H1 (cell line): ENCODE measurements at regions not wholly inside any gene's neighbourhood (a gene's known extent, or its start where the extent isn't known, plus 50 kb on each side); places are given as distances from the start of the nearest gene placed in this dataset.

Experiments
- CTCF ChIA-PET: fragments of 300-600 bp; sonication (Branson Sonifier 250); formaldehyde crosslinking; loops from one replicate; lab custom pipeline; 2021; ENCODE audit not compliant: partially characterized antibody; lab: Charles Lee
- POLR2A ChIA-PET: fragments of 300-600 bp; sonication (Branson Sonifier 250); formaldehyde crosslinking; loops from one replicate; lab custom pipeline; 2021; ENCODE audit warnings: inconsistent platforms; ENCODE audit not compliant: partially characterized antibody; lab: Charles Lee
- DNase-seq, 2 experiments: peaks; one replicate each; pipeline versions ENCODE4 v3.0.0 to v3.0.0-alpha.2; 2010 to 2022; ENCODE audit warnings: low spot score in 2 of 2, low read depth in 1 of 2, mixed read lengths in 1 of 2
- FAIRE-seq: peaks from 2 replicates; lab custom pipeline; 2011; peaks lifted over from hg19 to GRCh38; lab: Jason Lieb, UNC
- H2AFZ ChIP-seq: 2 replicates; pipeline ENCODE4 v1.8.1; 2012; ENCODE audit warnings: low read length, inconsistent platforms
- H2AK5ac ChIP-seq: 2 replicates; pipeline ENCODE4 v1.6.1; 2013; ENCODE audit warnings: low read depth, low read length
- H2BK120ac ChIP-seq: replicated peaks from 2 replicates; pipeline ENCODE3; 2013; ENCODE audit warnings: low read depth, low read length, inconsistent platforms
- H2BK12ac ChIP-seq: 2 replicates; pipeline ENCODE4 v1.6.1; 2013; ENCODE audit warnings: low read depth, low read length
- H2BK15ac ChIP-seq: 2 replicates; pipeline ENCODE4 v1.6.1; 2013; ENCODE audit warnings: low read length
- H2BK20ac ChIP-seq: 2 replicates; pipeline ENCODE4 v1.6.1; 2013; ENCODE audit warnings: low read length
- H2BK5ac ChIP-seq: 2 replicates; pipeline ENCODE4 v1.6.1; 2013; ENCODE audit warnings: low read depth, low read length
- H3K14ac ChIP-seq: 2 replicates; pipeline ENCODE4 v1.6.1; 2013; ENCODE audit warnings: inconsistent platforms; ENCODE audit not compliant: insufficient read length
- H3K18ac ChIP-seq: 2 replicates; pipeline ENCODE4 v1.6.1; 2013; ENCODE audit warnings: low read length; ENCODE audit errors: extremely low read depth
- H3K23ac ChIP-seq: 2 replicates; pipeline ENCODE4 v1.6.1; 2013; ENCODE audit warnings: inconsistent platforms; ENCODE audit not compliant: insufficient read length
- H3K23me2 ChIP-seq: 2 replicates; pipeline ENCODE4 v1.6.1; 2013; ENCODE audit warnings: low read depth, low read length
- H3K27ac ChIP-seq: 2 replicates; pipeline ENCODE4 v1.6.1; 2011; ENCODE audit warnings: low read depth, low read length, inconsistent platforms
- H3K27me3 ChIP-seq, 4 experiments: replicated peaks in 1 of 4; 1 replicate in 1 of 4; 2 replicates in 3 of 4; pipeline versions ENCODE4 v1.6.1 to v1.8.1; 2011 to 2013; ENCODE audit warnings: low read length in 3 of 4, mild to moderate bottlenecking in 3 of 4, inconsistent platforms in 2 of 4, mixed read lengths in 2 of 4, moderate library complexity in 1 of 4; ENCODE audit not compliant: control insufficient read depth in 3 of 4, insufficient read depth in 3 of 4; ENCODE audit errors: extremely low read depth in 1 of 4
- H3K36me3 ChIP-seq, 4 experiments: 2 replicates each; pipeline versions ENCODE4 v1.6.1 to v1.8.1; 2011 to 2013; ENCODE audit warnings: mild to moderate bottlenecking in 4 of 4, low read length in 3 of 4, moderate library complexity in 2 of 4, control low read depth in 1 of 4, inconsistent platforms in 1 of 4; ENCODE audit not compliant: insufficient read depth in 4 of 4, control insufficient read depth in 2 of 4
- H3K4ac ChIP-seq: replicated peaks from 2 replicates; pipeline ENCODE3; 2013; ENCODE audit warnings: low read length, low read depth, mixed read lengths, inconsistent platforms; ENCODE audit not compliant: insufficient read length
- H3K4me1 ChIP-seq, 4 experiments: replicated peaks in 1 of 4; 1 replicate in 1 of 4; 2 replicates in 3 of 4; pipeline versions ENCODE4 v1.6.1 to v1.8.1; 2011 to 2013; ENCODE audit warnings: low read length in 3 of 4, inconsistent platforms in 2 of 4, mixed read lengths in 1 of 4; ENCODE audit not compliant: insufficient read depth in 4 of 4, control insufficient read depth in 3 of 4
- H3K4me2 ChIP-seq, 2 experiments: 2 replicates each; pipeline versions ENCODE4 v1.6.1 to v1.8.1; 2011 to 2013; ENCODE audit warnings: low read depth in 2 of 2, low read length in 2 of 2, control low read depth in 1 of 2, inconsistent platforms in 1 of 2, mild to moderate bottlenecking in 1 of 2; ENCODE audit not compliant: insufficient read depth in 1 of 2
- H3K4me3 ChIP-seq, 4 experiments: fragments of 200-600, 300-600 bp in 1 of 4; sonication (generic), shearing (Covaris generic), sonication (Bioruptor Twin) in 1 of 4; 2 replicates each; pipeline versions ENCODE4 v1.5.1 to v1.8.1; 2011 to 2016; ENCODE audit warnings: low read length in 4 of 4, low read depth in 3 of 4, control low read depth in 2 of 4, inconsistent platforms in 2 of 4, mild to moderate bottlenecking in 2 of 4, mixed read lengths in 1 of 4, moderate library complexity in 1 of 4; ENCODE audit not compliant: insufficient read depth in 2 of 4; ENCODE audit errors: extremely low read depth in 1 of 4
- H3K56ac ChIP-seq: replicated peaks from 2 replicates; pipeline ENCODE3; 2013; ENCODE audit warnings: low read depth, mild to moderate bottlenecking, mixed read lengths, low read length, inconsistent platforms; ENCODE audit not compliant: insufficient read length
- H3K79me1 ChIP-seq: 2 replicates; pipeline ENCODE4 v1.6.1; 2013; ENCODE audit warnings: low read depth, low read length, control low read depth
- H3K79me2 ChIP-seq, 2 experiments: 2 replicates each; pipeline versions ENCODE4 v1.6.1 to v1.8.1; 2012 to 2013; ENCODE audit warnings: low read length in 2 of 2, mild to moderate bottlenecking in 2 of 2, inconsistent platforms in 1 of 2; ENCODE audit not compliant: insufficient read depth in 2 of 2, control insufficient read depth in 1 of 2
- H3K9ac ChIP-seq, 4 experiments: replicated peaks in 1 of 4; 1 replicate in 1 of 4; 2 replicates in 3 of 4; pipeline versions ENCODE4 v1.6.1 to v1.8.1; 2011 to 2013; ENCODE audit warnings: low read depth in 3 of 4, low read length in 3 of 4, control low read depth in 2 of 4, mild to moderate bottlenecking in 2 of 4, moderate library complexity in 2 of 4, inconsistent platforms in 1 of 4; ENCODE audit errors: extremely low read depth in 1 of 4
- H3K9me3 ChIP-seq, 2 experiments: 2 replicates each; pipeline versions ENCODE4 v1.6.1 to v1.8.1; 2012 to 2013; ENCODE audit warnings: mild to moderate bottlenecking in 2 of 2, moderate library complexity in 2 of 2, control low read depth in 1 of 2, inconsistent platforms in 1 of 2, low read depth in 1 of 2, low read length in 1 of 2, mixed read lengths in 1 of 2; ENCODE audit not compliant: insufficient read depth in 2 of 2
- H4K20me1 ChIP-seq, 2 experiments: replicated peaks in 1 of 2; 2 replicates each; pipeline versions ENCODE3 to v1.8.1; 2011 to 2013; ENCODE audit warnings: inconsistent platforms in 2 of 2, low read length in 2 of 2, mild to moderate bottlenecking in 1 of 2; ENCODE audit not compliant: insufficient read depth in 2 of 2, control insufficient read depth in 1 of 2
- H4K5ac ChIP-seq: 2 replicates; pipeline ENCODE4 v1.6.1; 2013; ENCODE audit warnings: low read length, low read depth, mixed read lengths, inconsistent platforms; ENCODE audit not compliant: insufficient read length
- H4K8ac ChIP-seq: 2 replicates; pipeline ENCODE4 v1.8.0; 2013; ENCODE audit warnings: mild to moderate bottlenecking, moderate library complexity, low read length, inconsistent platforms; ENCODE audit not compliant: insufficient read depth; ENCODE audit errors: extremely low read depth
- H4K91ac ChIP-seq: replicated peaks from 2 replicates; pipeline ENCODE3; 2013; ENCODE audit warnings: low read length, mixed read lengths, inconsistent platforms; ENCODE audit not compliant: insufficient read length
- CEBPB ChIP-seq: IDR thresholded peaks from 2 replicates; pipeline ENCODE4 v1.6.1; 2012; ENCODE audit warnings: low read depth, low read length
- CREB1 ChIP-seq: IDR thresholded peaks from 2 replicates; pipeline ENCODE4 v1.6.1; 2012; ENCODE audit warnings: inconsistent platforms
- TF ChIP-seq, protein P1 (sequence below): IDR thresholded peaks from 2 replicates; pipeline ENCODE4 v1.6.1; 2011; ENCODE audit warnings: low read length, improper control_type of control experiment

DNA sequence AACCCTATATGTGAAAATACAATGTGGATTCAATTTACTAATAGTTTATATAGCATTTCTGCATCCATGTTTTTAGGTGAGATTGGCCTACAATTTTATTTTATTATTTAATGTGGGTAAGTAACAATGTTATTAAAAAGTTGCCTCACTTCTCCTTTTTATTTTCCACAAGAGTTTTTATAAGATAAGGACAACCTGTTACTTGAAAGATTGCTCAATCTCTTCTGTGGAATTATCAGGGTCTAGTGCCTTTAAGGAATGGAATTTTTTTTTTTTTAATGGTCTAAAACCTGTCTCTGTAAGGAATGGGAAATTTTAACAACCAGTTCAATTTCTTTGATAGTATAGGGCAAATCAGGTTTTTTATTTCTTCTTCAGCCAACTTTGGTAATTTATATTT, 53.9 kb upstream of the RAB18 start:
- CTCF ChIA-PET = no interaction called here
- no peak for TF ChIP-seq CREB1
- TF ChIP-seq, protein P1, sequence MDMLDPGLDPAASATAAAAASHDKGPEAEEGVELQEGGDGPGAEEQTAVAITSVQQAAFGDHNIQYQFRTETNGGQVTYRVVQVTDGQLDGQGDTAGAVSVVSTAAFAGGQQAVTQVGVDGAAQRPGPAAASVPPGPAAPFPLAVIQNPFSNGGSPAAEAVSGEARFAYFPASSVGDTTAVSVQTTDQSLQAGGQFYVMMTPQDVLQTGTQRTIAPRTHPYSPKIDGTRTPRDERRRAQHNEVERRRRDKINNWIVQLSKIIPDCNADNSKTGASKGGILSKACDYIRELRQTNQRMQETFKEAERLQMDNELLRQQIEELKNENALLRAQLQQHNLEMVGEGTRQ = no peak
- TF ChIP-seq CEBPB = no peak
- POLR2A ChIA-PET = no interaction called here

More for the DNA sequence above, 53.9 kb upstream of the RAB18 start:
- Histone ChIP-seq H3K27me3 (no peaks in the 10 kb centered on the region), H4K91ac (no peak overlapping the region), H4K5ac (no peak overlapping the region), H3K4me2 (no peak overlapping the region), H2AK5ac (no peak overlapping the region), H3K9me3 (no peaks in the 10 kb centered on the region), H3K14ac (no peak overlapping the region), H3K79me2 (no peaks in the 10 kb centered on the region), H3K4ac (no peak overlapping the region), H2AFZ (no peak overlapping the region), H3K79me1 (no peaks in the 10 kb centered on the region), H3K36me3 (no peaks in the 10 kb centered on the region), H3K27ac (no peak overlapping the region), H2BK15ac (no peak overlapping the region), H3K56ac (no peak overlapping the region), H3K4me1 (no peaks in the 10 kb centered on the region), H2BK5ac (no peak overlapping the region), H2BK20ac (no peak overlapping the region), H2BK12ac (no peak overlapping the region), H3K23ac (no peak overlapping the region), H3K23me2 (no peaks in the 10 kb centered on the region), H4K8ac (no peak overlapping the region), H3K9ac (no peak overlapping the region), H3K4me3 (no peak overlapping the region), H2BK120ac (no peak overlapping the region), H3K18ac (no peak overlapping the region), H4K20me1 (no peaks in the 10 kb centered on the region)
- no peak for DNase-seq
- no peak for FAIRE-seq
